Ovary (tissue), 3 donors: ENCODE measurements at regions not wholly inside any gene's neighbourhood (a gene's known extent, or its start where the extent isn't known, plus 50 kb on each side); places are given as distances from the start of the nearest gene placed in this dataset.

Experiments used
- CTCF ChIP-seq, 3 donors: fragments of 450-650 bp in 2 of 3; fragments of 200-600 bp in 1 of 3; IDR thresholded peaks; one replicate each; pipeline versions ENCODE4 v1.5.1 to v1.8.0; 2016 to 2022; ENCODE audit warnings: antibody characterized with exemption in 3 of 3, mild to moderate bottlenecking in 1 of 3
- POLR2A ChIP-seq: fragments of 450-650 bp; IDR thresholded peaks from one replicate; pipeline ENCODE4 v1.6.1; 2017; ENCODE audit warnings: antibody characterized with exemption, mild to moderate bottlenecking, moderate library complexity
- donor health status: DM: no; HTN: no; CAD: no.

GRCh38 chr5:152813526-152813925 is 408.4 kb upstream of the NMUR2 start:
- TF ChIP-seq POLR2A (no peak), CTCF (IDR thresholded peaks at IDR 0.05) (no peak)
